OCI-LY1 (cell line): ENCODE measurements at regions not wholly inside any gene's neighbourhood (a gene's known extent, or its start where the extent isn't known, plus 50 kb on each side); places are given as distances from the start of the nearest gene placed in this dataset.

Experiments used
- H2AFZ ChIP-seq: fragments of 200-600 bp; sonication (generic), shearing (Covaris generic); 2 replicates; pipeline ENCODE4 v1.6.0; 2014; ENCODE audit warnings: antibody characterized with exemption, mild to moderate bottlenecking, low read length
- H3F3A ChIP-seq: fragments of 200-600 bp; sonication (generic), shearing (Covaris generic); 2 replicates; pipeline ENCODE4 v1.6.0; 2014; ENCODE audit warnings: mild to moderate bottlenecking, antibody characterized with exemption, low read length, moderate library complexity; ENCODE audit not compliant: insufficient read depth
- H3K27ac ChIP-seq: fragments of 200-600 bp; sonication (generic); 2 replicates; pipeline ENCODE4 v1.5.1; 2014; ENCODE audit warnings: low read length, mixed run types, mild to moderate bottlenecking, low read depth; ENCODE audit not compliant: poor library complexity, severe bottlenecking
- H3K27me3 ChIP-seq: fragments of 200-600 bp; sonication (generic); 2 replicates; pipeline ENCODE4 v1.6.0; 2014; ENCODE audit warnings: antibody characterized with exemption, mild to moderate bottlenecking, low read length, moderate library complexity; ENCODE audit not compliant: insufficient read depth
- H3K36me3 ChIP-seq: fragments of 200-600 bp; sonication (generic); 2 replicates; pipeline ENCODE4 v1.6.1; 2014; ENCODE audit warnings: mild to moderate bottlenecking, antibody characterized with exemption, low read length, moderate library complexity, mixed read lengths; ENCODE audit not compliant: insufficient read depth
- H3K4me1 ChIP-seq: fragments of 200-600 bp; sonication (generic); 2 replicates; pipeline ENCODE4 v1.5.1; 2014; ENCODE audit warnings: mild to moderate bottlenecking, low read length, moderate library complexity; ENCODE audit not compliant: insufficient read depth, severe bottlenecking
- H3K4me2 ChIP-seq: fragments of 200-600 bp; sonication (generic), shearing (Covaris generic); 2 replicates; pipeline ENCODE4 v1.6.1; 2014; ENCODE audit warnings: low read length
- H3K4me3 ChIP-seq: fragments of 200-600 bp; sonication (generic); 2 replicates; pipeline ENCODE4 v1.5.1; 2014; ENCODE audit warnings: low read length, low read depth, mild to moderate bottlenecking, mixed read lengths; ENCODE audit not compliant: poor library complexity, severe bottlenecking
- H3K79me2 ChIP-seq: fragments of 200-600 bp; shearing (Covaris generic); 2 replicates; pipeline ENCODE4 v1.6.1; 2016; ENCODE audit warnings: mixed run types, low read length, mixed read lengths; ENCODE audit not compliant: insufficient read depth
- H3K9ac ChIP-seq: fragments of 200-600 bp; sonication (generic), shearing (Covaris generic); 2 replicates; pipeline ENCODE4 v1.6.1; 2014; ENCODE audit warnings: mild to moderate bottlenecking, low read length, mixed read lengths
- H3K9me2 ChIP-seq: fragments of 200-600 bp; sonication (generic), shearing (Covaris generic); 2 replicates; pipeline ENCODE4 v1.6.1; 2014; ENCODE audit warnings: low read depth, mild to moderate bottlenecking, low read length, mixed read lengths
- H3K9me3 ChIP-seq: fragments of 200-600 bp; shearing (Covaris generic); 2 replicates; pipeline ENCODE4 v1.6.1; 2014; ENCODE audit warnings: low read length, mixed read lengths
- H4K20me1 ChIP-seq: fragments of 200-600 bp; sonication (generic), shearing (Covaris generic); 2 replicates; pipeline ENCODE4 v1.6.0; 2016; ENCODE audit warnings: mild to moderate bottlenecking, low read length; ENCODE audit not compliant: insufficient read depth
- EZH2 ChIP-seq: fragments of 200-600 bp; sonication (generic), shearing (Covaris generic); IDR thresholded peaks from 2 replicates; pipeline ENCODE4 v1.8.0; 2017; ENCODE audit warnings: borderline replicate concordance, mixed run types, mild to moderate bottlenecking, antibody characterized with exemption, low read length, moderate library complexity, mixed read lengths
- TF ChIP-seq, protein P1 (sequence below): fragments of 200-600 bp; sonication (generic), shearing (Covaris generic); IDR thresholded peaks from 2 replicates; pipeline ENCODE4 v1.5.1; 2017; ENCODE audit warnings: mild to moderate bottlenecking, antibody characterized with exemption, low read length, moderate library complexity, mixed read lengths

DNA sequence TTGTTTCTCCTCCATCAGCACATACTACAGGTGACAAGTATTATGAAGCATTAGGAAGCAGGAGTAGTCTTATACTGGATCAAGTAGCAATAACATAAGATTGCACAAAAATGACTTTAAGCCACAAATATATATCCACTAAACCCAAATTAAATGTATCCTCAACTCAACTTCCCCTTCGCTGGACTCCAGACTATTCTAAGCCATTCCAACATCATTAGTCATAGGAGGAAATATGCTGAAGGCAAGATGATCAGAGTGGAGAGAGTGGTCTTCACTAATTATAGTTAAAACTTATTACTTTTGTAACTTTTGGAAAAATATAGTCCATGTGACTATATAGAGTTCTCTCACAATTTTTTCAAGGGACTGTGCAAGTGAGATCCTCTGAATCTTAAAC lies 390.7 kb upstream of the ZP4 start:
- Histone ChIP-seq H3K4me1 (no peaks in the 10 kb centered on the region), H3K9me3 (no peaks in the 10 kb centered on the region), H3K27me3 (no peaks in the 10 kb centered on the region), H3K4me2 (no peak overlapping the region), H2AFZ (no peak overlapping the region), H4K20me1 (no peaks in the 10 kb centered on the region), H3K36me3 (no peaks in the 10 kb centered on the region), H3K79me2 (no peaks in the 10 kb centered on the region), H3K4me3 (no peak overlapping the region), H3K9ac (no peak overlapping the region), H3F3A (no peaks in the 10 kb centered on the region), H3K27ac (no peak overlapping the region), H3K9me2 (no peaks in the 10 kb centered on the region)
- TF ChIP-seq EZH2, result no peak
- TF ChIP-seq, protein P1, sequence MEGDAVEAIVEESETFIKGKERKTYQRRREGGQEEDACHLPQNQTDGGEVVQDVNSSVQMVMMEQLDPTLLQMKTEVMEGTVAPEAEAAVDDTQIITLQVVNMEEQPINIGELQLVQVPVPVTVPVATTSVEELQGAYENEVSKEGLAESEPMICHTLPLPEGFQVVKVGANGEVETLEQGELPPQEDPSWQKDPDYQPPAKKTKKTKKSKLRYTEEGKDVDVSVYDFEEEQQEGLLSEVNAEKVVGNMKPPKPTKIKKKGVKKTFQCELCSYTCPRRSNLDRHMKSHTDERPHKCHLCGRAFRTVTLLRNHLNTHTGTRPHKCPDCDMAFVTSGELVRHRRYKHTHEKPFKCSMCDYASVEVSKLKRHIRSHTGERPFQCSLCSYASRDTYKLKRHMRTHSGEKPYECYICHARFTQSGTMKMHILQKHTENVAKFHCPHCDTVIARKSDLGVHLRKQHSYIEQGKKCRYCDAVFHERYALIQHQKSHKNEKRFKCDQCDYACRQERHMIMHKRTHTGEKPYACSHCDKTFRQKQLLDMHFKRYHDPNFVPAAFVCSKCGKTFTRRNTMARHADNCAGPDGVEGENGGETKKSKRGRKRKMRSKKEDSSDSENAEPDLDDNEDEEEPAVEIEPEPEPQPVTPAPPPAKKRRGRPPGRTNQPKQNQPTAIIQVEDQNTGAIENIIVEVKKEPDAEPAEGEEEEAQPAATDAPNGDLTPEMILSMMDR, result no peak

DNA sequence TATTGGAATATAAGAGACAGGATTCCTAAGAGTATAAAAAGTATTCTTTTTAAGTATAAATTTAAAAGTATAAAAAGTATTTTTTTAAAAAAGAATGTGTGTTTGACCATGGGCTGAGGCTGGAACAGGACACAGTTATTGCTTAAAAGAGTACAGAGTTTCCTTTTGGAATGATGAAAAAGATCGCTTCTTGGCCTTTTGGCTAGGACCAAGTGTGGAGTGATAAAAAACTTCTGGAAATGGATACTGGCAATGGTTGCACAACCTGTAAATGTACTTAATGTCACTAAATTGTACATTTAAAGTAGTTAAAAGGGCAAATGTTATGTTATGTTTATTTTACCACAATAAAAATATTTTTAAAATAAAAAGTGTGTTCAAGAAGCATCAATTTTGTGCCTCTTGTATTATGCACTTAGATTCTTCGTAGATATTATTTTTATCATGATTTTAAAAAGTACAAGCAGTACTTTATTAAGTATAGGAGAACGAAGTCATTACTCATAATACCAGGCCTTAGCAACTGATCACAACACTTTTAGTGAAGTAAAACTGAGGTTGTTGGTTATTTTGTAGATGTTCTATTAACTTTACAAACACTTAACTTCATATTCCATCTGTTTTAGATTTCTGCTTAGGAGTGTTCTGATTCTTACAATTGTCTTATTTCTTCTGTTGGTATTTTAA lies 389.1 kb upstream of the ZP4 start:
- no peak overlapping the region for H3K4me2 ChIP-seq
- TF ChIP-seq EZH2, result no peak
- no peaks in the 10 kb centered on the region for H3K27me3 ChIP-seq
- no peaks in the 10 kb centered on the region for H3K79me2 ChIP-seq
- H3K9me3 ChIP-seq, result no peaks in the 10 kb centered on the region
- H3K9ac ChIP-seq, result no peak overlapping the region
- no peaks in the 10 kb centered on the region for H3K4me1 ChIP-seq
- H4K20me1 ChIP-seq, result no peaks in the 10 kb centered on the region
- no peaks in the 10 kb centered on the region for H3K36me3 ChIP-seq
- no peak overlapping the region for H3K4me3 ChIP-seq
- H3K27ac ChIP-seq, result no peak overlapping the region
- no peak overlapping the region for H2AFZ ChIP-seq
- no peaks in the 10 kb centered on the region for H3F3A ChIP-seq
- H3K9me2 ChIP-seq, result no peaks in the 10 kb centered on the region

DNA sequence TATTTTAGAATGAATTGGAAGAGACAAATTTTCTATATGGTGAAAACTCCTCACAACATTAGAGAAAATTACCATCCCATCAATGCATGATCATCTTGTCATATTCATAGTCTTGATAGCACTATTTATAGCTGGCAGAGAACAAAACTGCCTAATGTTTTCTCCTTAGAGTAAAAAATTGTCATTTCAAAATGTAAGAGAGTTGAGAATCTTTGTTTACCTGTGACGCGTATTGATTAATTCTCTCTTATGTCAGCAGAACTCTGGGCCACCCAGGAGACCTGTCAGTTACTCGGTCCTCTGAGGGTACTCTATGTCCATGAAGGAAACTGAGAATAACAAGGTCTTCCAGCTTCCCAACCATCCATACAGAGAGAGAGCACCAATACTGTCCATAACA lies 381.4 kb upstream of the ZP4 start:
- Histone ChIP-seq H2AFZ (no peak overlapping the region), H3K36me3 (no peaks in the 10 kb centered on the region), H3K9me2 (no peaks in the 10 kb centered on the region), H3K9ac (no peak overlapping the region), H4K20me1 (no peaks in the 10 kb centered on the region), H3K4me3 (no peak overlapping the region), H3K4me1 (no peaks in the 10 kb centered on the region), H3K27ac (no peak overlapping the region), H3K4me2 (no peak overlapping the region), H3F3A (no peaks in the 10 kb centered on the region), H3K27me3 (no peaks in the 10 kb centered on the region), H3K9me3 (no peaks in the 10 kb centered on the region), H3K79me2 (no peaks in the 10 kb centered on the region)
- TF ChIP-seq EZH2, result no peak
- TF ChIP-seq, protein P1, result no peak

DNA sequence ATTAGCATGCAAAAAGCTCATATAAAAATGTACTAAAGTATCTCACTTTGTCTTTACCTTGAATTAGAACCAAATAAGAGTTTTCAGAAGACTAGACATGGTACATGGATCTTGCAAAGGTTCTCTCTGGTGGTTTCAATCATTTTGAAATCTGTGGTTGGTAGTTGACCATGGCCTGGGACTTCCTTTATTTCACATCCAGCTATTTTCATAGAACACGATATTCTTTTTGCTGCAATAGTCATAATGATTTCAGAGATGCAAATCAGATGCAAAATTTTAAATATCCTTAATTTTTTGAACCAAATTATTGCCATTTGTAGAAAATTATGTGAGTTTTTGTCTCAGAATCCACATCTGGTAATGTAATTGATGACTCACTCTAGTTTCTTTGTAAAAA lies 375.1 kb upstream of the ZP4 start:
- Histone ChIP-seq H3K36me3 (no peaks in the 10 kb centered on the region), H3K9me2 (no peaks in the 10 kb centered on the region), H3K9me3 (no peaks in the 10 kb centered on the region), H2AFZ (no peak overlapping the region), H3F3A (no peaks in the 10 kb centered on the region), H4K20me1 (no peaks in the 10 kb centered on the region), H3K79me2 (no peaks in the 10 kb centered on the region), H3K4me2 (no peak overlapping the region), H3K27me3 (no peaks in the 10 kb centered on the region), H3K4me1 (no peaks in the 10 kb centered on the region), H3K9ac (no peak overlapping the region), H3K4me3 (no peak overlapping the region), H3K27ac (no peak overlapping the region)
- TF ChIP-seq EZH2, result no peak
